OCI-LY7 (cell line): ENCODE measurements at regions not wholly inside any gene's neighbourhood (a gene's known extent, or its start where the extent isn't known, plus 50 kb on each side); places are given as distances from the start of the nearest gene placed in this dataset.

Source experiments
- BruUV-seq: library from RNA; stranded (reverse); fragments of 400-500 nt; replicated peaks from 2 replicates; lab custom pipeline; 2021; lab: Mats Ljungman, UMichigan
- CTCF ChIA-PET: fragments of 300-600 bp; sonication (Branson Sonifier 250); formaldehyde crosslinking; loops from one replicate; lab custom pipeline; 2022; ENCODE audit warnings: antibody characterized with exemption; ENCODE audit not compliant: unreplicated experiment; lab: Charles Lee
- POLR2A ChIA-PET: fragments of 300-600 bp; sonication (Branson Sonifier 250); formaldehyde crosslinking; loops from one replicate; lab custom pipeline; 2022; ENCODE audit warnings: antibody characterized with exemption; lab: Charles Lee
- DNase-seq: peaks from one replicate; pipeline ENCODE4 v3.0.0-alpha.2; 2015; ENCODE audit warnings: low spot score
- H2AFZ ChIP-seq: fragments of 200-600 bp; sonication (generic), shearing (Covaris generic); 2 replicates; pipeline ENCODE4 v1.6.1; 2014; ENCODE audit warnings: mild to moderate bottlenecking, antibody characterized with exemption, low read length, moderate library complexity
- H3K27ac ChIP-seq: fragments of 200-600 bp; sonication (generic); 2 replicates; pipeline ENCODE4 v1.5.1; 2014; ENCODE audit warnings: mixed run types, low read depth, mild to moderate bottlenecking, moderate library complexity, low read length, inconsistent platforms; ENCODE audit not compliant: poor library complexity, severe bottlenecking
- H3K36me3 ChIP-seq: fragments of 200-600 bp; sonication (generic); 2 replicates; pipeline ENCODE4 v1.6.1; 2014; ENCODE audit warnings: mild to moderate bottlenecking, antibody characterized with exemption, low read length, moderate library complexity, mixed read lengths; ENCODE audit not compliant: insufficient read depth
- H3K4me1 ChIP-seq: fragments of 200-600 bp; sonication (generic); 2 replicates; pipeline ENCODE4 v1.5.1; 2014; ENCODE audit warnings: mild to moderate bottlenecking, low read length; ENCODE audit not compliant: insufficient read depth, poor library complexity, severe bottlenecking
- H3K4me2 ChIP-seq: fragments of 200-600 bp; sonication (generic); 2 replicates; pipeline ENCODE4 v1.6.1; 2014; ENCODE audit warnings: mild to moderate bottlenecking, low read length
- H3K4me3 ChIP-seq: fragments of 200-600 bp; sonication (generic); 2 replicates; pipeline ENCODE4 v1.5.1; 2014; ENCODE audit warnings: mild to moderate bottlenecking, low read depth, low read length; ENCODE audit not compliant: poor library complexity, severe bottlenecking
- H3K79me2 ChIP-seq: fragments of 200-600 bp; sonication (generic); 2 replicates; pipeline ENCODE4 v1.6.1; 2016; ENCODE audit warnings: low read depth, mild to moderate bottlenecking, low read length, moderate library complexity, mixed read lengths; ENCODE audit not compliant: insufficient read depth
- H3K9me2 ChIP-seq: fragments of 200-600 bp; sonication (generic); 2 replicates; pipeline ENCODE4 v1.6.1; 2016; ENCODE audit warnings: mild to moderate bottlenecking, low read length, mixed read lengths; ENCODE audit not compliant: insufficient read depth
- H3K9me3 ChIP-seq: fragments of 200-600 bp; sonication (generic); 2 replicates; pipeline ENCODE4 v1.6.1; 2014; ENCODE audit warnings: mild to moderate bottlenecking, mixed run types, low read length, mixed read lengths
- H4K20me1 ChIP-seq: fragments of 200-600 bp; sonication (generic); 2 replicates; pipeline ENCODE4 v1.6.1; 2014; ENCODE audit warnings: mild to moderate bottlenecking, antibody characterized with exemption, low read length, moderate library complexity, mixed read lengths; ENCODE audit not compliant: insufficient read depth
- EZH2phosphoT487 ChIP-seq: fragments of 200-600 bp; sonication (generic); IDR thresholded peaks from 2 replicates; pipeline ENCODE4 v1.6.1; 2018; ENCODE audit warnings: low read depth, borderline replicate concordance, mild to moderate bottlenecking, mixed run types, antibody characterized with exemption, low read length, moderate library complexity, mixed read lengths
- intact Hi-C: fragments of 100-400 bp; cut with micrococcal nuclease; formaldehyde crosslinking; loops from one replicate; pipeline ENCODE4 v1.10.0; 2022; ENCODE audit not compliant: unreplicated experiment
- TF ChIP-seq, protein P1 (sequence below): fragments of 200-600 bp; sonication (generic); conservative IDR thresholded peaks from 2 replicates; pipeline ENCODE4 v1.5.1; 2014; ENCODE audit warnings: mild to moderate bottlenecking, antibody characterized with exemption, low read length, moderate library complexity, mixed read lengths

DNA sequence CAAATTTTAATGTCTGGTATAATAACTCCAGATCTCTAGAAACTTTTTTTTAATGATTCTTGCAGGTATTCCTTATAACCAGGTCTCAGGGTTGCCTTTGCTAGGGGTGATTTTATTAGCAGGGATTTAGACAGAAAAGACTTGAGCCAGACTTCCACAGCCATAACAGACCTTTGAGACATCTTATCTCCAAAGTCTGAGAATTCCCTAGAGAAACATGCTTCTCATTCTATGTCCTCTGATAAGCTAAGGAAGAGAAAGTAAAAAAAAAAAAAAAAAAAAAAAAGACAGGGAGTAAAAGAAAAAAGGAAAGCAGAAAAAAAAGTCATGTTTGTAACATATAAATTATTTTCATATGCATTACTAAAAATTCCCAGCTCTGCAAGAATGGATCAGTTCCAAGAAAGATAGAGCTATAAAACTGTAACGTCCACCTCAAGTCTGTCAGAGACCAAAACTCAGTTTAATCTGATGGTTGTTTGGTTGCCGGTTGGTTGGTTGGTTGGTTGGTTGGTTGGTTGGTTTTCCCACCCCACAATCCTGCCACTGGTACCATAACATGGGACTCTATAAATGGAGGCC, 153.8 kb downstream of the COL6A3 start:
- CTCF ChIA-PET, result interaction anchor here (1.1 kb wide), 1 partner anchor 215 kb away, joined by 4 read pairs; no protein-coding TSS in a partner anchor
- H4K20me1 ChIP-seq, result no peaks in the 10 kb centered on the region
- DNase-seq, result no peak
- H3K79me2 ChIP-seq, result no peaks in the 10 kb centered on the region
- H3K4me1 ChIP-seq, result no peaks in the 10 kb centered on the region
- POLR2A ChIA-PET, result interaction anchor here (0.6 kb wide), 2 partner anchors 132 to 1623 kb away, joined by 3 to 5 read pairs; no protein-coding TSS in a partner anchor
- intact Hi-C loops, result no loop called here
- no peaks in the 10 kb centered on the region for H3K9me3 ChIP-seq
- no peak overlapping the region for H3K27ac ChIP-seq
- TF ChIP-seq, protein P1, sequence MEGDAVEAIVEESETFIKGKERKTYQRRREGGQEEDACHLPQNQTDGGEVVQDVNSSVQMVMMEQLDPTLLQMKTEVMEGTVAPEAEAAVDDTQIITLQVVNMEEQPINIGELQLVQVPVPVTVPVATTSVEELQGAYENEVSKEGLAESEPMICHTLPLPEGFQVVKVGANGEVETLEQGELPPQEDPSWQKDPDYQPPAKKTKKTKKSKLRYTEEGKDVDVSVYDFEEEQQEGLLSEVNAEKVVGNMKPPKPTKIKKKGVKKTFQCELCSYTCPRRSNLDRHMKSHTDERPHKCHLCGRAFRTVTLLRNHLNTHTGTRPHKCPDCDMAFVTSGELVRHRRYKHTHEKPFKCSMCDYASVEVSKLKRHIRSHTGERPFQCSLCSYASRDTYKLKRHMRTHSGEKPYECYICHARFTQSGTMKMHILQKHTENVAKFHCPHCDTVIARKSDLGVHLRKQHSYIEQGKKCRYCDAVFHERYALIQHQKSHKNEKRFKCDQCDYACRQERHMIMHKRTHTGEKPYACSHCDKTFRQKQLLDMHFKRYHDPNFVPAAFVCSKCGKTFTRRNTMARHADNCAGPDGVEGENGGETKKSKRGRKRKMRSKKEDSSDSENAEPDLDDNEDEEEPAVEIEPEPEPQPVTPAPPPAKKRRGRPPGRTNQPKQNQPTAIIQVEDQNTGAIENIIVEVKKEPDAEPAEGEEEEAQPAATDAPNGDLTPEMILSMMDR, result no peak
- no peak for TF ChIP-seq EZH2phosphoT487
- H3K4me2 ChIP-seq, result no peak overlapping the region
- BruUV-seq, result no TSS peak
- H2AFZ ChIP-seq, result no peak overlapping the region
- H3K9me2 ChIP-seq, result no peaks in the 10 kb centered on the region
- no peak overlapping the region for H3K4me3 ChIP-seq
- H3K36me3 ChIP-seq, result no peaks in the 10 kb centered on the region

- ChIA-PET POLR2A (interaction anchor here (0.6 kb wide), 2 partner anchors 131 to 1623 kb away, joined by 3 to 5 read pairs; no protein-coding TSS in a partner anchor), CTCF (interaction anchor here (0.7 kb wide), 1 partner anchor 214 kb away, joined by 6 read pairs; no protein-coding TSS in a partner anchor)
- no peak for TF ChIP-seq EZH2phosphoT487
- TF ChIP-seq, protein P1, result no peak
- H3K9me3 ChIP-seq, result no peaks in the 10 kb centered on the region
- H3K4me1 ChIP-seq, result no peaks in the 10 kb centered on the region
- BruUV-seq, result no TSS peak
- no peak overlapping the region for H3K4me2 ChIP-seq
- no peaks in the 10 kb centered on the region for H3K36me3 ChIP-seq
- no peaks in the 10 kb centered on the region for H3K9me2 ChIP-seq
- no peak for DNase-seq
- H3K27ac ChIP-seq, result no peak overlapping the region
- no peak overlapping the region for H3K4me3 ChIP-seq
- no peaks in the 10 kb centered on the region for H3K79me2 ChIP-seq
- H4K20me1 ChIP-seq, result no peaks in the 10 kb centered on the region
- no peak overlapping the region for H2AFZ ChIP-seq
- intact Hi-C loops, result no loop called here
Observed at GRCh38 chr2:237260686-237261085, 153.3 kb downstream of the COL6A3 start.

GRCh38 chr2:237261327-237261726, 152.6 kb downstream of the COL6A3 start:
- Histone ChIP-seq H3K36me3 (no peaks in the 10 kb centered on the region), H3K4me2 (no peak overlapping the region), H3K9me3 (no peaks in the 10 kb centered on the region), H3K79me2 (no peaks in the 10 kb centered on the region), H3K9me2 (no peaks in the 10 kb centered on the region), H3K27ac (no peak overlapping the region), H2AFZ (no peak overlapping the region), H4K20me1 (no peaks in the 10 kb centered on the region), H3K4me3 (no peak overlapping the region), H3K4me1 (no peaks in the 10 kb centered on the region)
- ChIA-PET CTCF (interaction anchor here (0.7 kb wide), 1 partner anchor 214 kb away, joined by 6 read pairs; no protein-coding TSS in a partner anchor), POLR2A (interaction anchor here (0.7 kb wide), 1 partner anchor 174 kb away, joined by 3 read pairs; no protein-coding TSS in a partner anchor)
- TF ChIP-seq EZH2phosphoT487, result no peak
- TF ChIP-seq, protein P1, result no peak
- no peak for DNase-seq
- BruUV-seq, result no TSS peak
- intact Hi-C loops, result no loop called here
